ENCODE measurements at regions not wholly inside any gene's neighbourhood (a gene's known extent, or its start where the extent isn't known, plus 50 kb on each side); places are given as distances from the start of the nearest gene placed in this dataset.
A peak's percentile ranks its signal among the peaks of the same experiment; 100 is the strongest.

DNA sequence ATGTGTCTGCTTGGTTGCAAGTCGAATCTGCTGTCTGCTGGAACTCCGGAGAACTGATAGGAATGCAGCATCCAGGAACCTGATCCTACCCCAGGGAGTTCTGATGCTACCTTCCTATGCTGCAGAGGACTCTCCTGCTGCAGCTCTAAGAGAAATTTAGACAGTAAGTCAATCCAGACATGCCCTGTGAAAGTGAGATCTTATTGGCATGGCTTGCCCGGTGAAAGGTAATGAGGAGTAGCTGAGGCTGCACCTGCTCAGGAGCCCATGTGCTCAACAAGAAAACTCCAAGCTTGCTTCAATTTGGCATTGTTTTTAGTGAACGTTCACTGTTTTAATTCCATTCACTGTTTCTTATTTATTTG is 217.3 kb upstream of the SERP2 start:
- DNase-seq, result no peak

- DNase-seq, result no peak
These were observed 216.0 kb upstream of the SERP2 start for GRCh38 chr13:44157606-44158005.

- DNase-seq, result no peak
These were observed 215.5 kb upstream of the SERP2 start for GRCh38 chr13:44158098-44158521.

DNA sequence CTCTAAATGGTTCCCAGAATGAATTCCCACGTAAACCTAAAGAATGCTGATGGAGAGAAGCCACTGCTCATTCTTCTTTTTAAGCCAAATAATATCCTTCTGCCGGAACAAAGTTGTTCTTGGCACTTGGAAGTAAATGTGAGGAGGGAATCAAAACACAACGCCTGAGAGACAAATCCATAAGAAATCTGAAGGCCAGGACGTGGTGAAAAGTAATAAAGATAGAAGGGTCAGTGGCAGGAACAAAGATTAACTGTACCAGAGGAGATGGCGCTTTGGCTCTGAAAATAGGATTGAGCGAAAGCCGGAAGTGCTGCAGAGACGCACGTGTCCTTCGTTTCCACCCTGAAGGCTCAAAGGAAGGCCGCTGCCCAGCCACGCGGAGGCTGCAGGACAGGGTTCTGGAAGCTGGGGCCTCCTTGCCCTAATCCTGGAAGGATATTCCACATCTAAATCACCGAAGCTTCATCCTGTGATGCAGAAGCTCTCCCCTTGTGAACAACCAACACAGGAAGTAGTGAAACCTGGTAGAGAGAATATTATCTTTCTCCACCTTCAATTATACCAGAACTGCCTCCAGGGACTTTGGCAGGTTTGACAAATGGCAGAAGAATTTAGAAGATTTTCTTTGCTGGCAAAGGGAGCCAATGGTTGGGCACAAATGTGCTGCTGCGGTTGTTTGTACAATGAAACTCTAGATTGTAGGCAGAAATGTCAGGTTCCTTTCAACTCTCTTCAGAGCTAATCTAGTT is 214.6 kb upstream of the SERP2 start:
- DNase-seq, result no peak

DNA sequence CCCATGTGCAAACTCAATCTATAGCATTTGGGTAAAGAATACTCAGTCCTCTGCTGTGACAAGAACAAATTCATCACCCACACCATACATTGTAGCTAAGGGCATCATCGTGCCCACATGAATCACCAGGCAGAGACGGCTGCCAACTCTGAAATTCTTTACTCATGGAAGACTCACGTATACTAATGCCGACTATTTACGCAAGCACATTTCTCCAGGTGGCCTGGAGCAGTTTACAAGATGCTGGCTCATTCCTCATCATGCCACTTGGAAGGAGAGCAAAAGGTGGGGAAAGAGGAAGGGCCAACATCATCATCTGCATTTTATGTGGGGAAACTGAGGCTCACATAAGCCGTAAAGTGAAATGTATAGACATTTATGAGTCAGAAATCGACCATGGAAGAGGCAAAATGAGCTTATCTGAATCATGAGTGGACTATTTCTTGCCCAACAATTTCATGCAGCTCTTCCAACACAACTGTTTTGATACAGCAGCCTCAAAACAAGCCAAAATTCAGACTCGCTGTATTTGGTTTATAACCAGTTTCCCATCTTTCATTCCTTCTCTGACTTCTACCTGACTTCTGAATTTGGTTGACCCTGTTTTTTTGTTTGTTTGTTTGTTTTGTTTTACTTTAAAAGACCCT is 213.9 kb upstream of the SERP2 start:
- no peak for DNase-seq

DNA sequence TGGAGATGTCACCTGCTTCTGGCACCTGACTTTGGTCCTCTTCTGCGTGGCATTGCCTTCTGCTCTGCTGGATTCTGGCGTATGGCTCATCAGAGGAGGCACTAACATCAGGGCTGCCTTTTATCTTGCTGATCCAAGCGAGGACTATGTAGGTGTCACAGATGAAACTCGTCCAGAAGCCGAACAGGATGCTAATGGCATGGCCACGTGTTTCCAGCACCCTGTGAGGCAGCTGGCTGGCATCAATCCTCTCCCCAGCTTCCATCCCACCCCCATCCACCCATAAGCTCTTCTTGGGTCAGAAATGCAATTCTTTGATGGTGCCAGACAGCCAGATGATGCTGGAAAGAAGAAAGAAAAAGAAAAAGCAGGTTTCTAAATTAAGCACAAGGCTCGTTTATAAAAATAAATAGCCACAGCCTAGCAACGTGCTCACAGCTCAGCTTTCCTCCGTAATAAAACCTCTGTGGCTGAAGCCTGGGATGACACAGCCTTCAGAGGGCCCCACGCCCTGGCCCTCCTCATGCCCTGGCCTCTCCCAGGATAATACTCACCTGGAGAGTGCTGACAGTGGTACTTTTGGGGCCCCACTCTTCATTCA is 212.9 kb upstream of the SERP2 start:
- DNase-seq, result no peak

DNA sequence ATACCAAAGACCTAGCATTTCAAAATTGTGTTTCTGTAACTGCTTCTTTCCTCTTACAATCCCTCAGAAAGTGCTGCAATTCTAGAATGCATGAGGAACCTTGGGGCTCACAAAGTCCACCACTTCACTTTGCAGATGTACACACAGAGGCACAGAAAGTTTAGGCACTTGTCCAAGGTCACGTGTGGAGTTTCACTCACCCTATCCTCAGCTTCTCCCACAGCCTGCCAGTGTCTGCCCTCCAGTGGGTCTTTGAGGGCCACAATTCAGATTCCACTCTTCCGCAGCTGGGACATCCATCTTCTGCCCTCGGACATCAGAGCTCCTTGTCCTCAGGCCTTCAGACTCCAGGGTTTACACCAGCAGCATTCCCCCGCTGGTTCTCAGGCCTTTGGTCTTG is 210.5 kb upstream of the SERP2 start:
- no peak for DNase-seq

DNA sequence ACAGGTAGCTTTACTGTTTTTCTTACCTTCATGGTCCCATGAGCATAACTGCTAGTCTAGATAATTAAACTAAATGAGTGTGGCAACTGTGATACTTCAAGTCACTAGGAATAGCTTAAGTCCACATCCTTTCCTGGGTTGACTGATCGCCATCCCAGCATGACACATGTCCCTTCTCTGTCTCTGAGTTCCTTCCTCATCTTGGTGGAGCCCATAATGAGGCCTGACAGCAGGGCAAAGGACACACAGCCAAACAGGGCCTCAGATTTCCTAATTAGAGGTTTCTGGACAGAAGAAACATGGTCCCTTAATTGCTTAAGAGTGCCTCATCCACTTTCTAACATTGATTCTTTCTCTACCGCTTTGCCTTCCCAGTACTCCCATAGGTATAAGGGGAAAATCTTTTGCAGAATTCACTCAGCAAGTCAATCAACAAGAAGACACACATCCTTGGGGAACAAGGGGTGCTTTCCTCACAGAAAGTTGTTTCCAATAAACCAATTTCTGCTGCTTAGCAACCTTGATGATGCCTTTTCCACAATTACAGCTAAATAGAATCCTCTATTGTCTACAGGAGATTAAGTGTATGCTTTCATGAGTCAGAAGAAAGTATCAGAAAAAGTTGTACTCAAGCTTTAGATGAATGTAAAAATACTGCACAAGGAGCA is 208.3 kb upstream of the SERP2 start:
- peak; percentile 33 to 65 (median 60) for DNase-seq

- DNase-seq, result no peak
These were observed 207.6 kb upstream of the SERP2 start for GRCh38 chr13:44165889-44166496.

- no peak for DNase-seq
These were observed 204.4 kb upstream of the SERP2 start for GRCh38 chr13:44169018-44169911.

DNA sequence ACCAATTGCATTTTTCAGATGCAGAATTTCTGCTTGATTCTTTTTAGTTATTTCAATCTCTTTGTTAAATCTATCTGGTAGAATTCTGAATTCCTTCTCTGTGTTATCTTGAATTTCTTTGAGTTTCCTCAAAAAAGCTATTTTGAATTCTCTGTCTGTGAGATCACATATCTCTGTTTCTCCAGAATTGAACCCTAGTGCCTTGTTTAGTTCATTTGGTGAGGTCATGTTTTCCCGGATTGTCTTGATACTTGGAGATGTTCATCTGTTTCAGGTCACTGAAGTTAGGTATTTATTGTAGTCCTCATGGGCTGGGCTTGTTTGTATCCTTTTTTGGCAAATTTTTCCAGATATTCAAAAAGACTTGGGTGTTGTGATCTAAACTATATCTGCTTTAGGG is 202.9 kb upstream of the SERP2 start:
- no peak for DNase-seq

DNA sequence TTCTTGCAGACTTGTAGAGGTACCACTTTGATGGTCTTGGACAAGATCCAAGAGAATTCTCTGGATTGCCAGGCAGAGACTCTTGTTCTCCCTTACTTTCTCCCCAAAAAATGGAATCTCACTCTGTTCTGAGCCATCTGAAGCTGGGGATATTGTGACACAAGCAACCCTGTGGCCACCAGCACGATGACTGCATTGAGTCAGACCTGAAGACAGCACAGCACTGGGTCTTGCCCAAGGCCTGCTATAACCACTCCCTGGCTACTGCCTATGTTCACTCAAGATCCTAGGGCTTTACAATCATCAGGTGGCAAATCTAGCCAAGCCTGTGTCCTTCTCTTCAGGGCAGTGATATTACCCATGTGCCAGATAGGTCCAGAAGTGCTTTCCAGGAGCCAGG is 202.5 kb upstream of the SERP2 start:
- DNase-seq, result peak; percentile 17 to 57 (median 42)

DNA sequence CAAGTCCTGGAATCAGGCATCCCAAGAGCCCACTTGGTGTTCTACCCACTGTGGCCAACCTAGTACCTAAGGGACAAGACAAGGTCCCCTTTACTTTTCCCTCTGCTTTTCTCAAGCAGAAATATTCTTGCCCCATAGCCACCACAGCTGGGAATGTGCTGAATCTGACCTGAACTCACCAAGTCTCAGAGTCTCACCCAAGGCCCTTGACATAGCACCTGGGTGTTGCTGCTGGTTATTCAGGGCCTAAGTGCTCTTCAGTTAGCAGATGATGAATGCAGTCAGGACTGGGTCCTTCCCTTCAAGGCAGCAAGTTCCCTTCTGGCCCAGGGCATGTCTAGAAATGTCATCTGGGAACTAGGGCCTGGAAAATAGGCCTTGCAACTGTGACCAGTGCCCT is 201.8 kb upstream of the SERP2 start:
- no peak for DNase-seq

DNA sequence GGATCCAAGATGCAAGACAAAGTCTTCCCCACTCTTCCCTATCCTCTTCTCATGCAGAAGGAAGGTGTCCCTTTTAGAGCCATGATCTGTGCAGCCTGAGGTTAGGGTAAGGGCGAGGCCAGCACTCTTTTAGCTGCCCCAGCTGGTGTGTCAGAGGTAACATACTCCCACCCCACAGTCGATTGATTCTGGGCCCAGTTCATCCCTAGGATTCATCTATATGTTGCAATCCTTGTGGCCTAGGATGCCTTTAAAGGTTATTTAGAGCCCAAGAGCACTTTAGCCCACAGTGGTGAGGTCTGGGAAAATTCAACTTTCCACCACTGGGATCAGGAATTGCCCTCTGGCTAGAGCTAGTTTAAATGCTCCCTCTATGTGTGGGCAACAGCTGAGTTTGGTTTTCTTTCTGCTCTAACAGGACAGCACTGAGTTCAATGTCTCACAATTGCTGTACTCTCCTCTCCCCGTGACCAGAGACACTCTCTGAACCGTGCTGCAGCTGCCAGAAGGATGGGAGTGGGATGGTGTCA is 201.3 kb upstream of the SERP2 start:
- no peak for DNase-seq

DNA sequence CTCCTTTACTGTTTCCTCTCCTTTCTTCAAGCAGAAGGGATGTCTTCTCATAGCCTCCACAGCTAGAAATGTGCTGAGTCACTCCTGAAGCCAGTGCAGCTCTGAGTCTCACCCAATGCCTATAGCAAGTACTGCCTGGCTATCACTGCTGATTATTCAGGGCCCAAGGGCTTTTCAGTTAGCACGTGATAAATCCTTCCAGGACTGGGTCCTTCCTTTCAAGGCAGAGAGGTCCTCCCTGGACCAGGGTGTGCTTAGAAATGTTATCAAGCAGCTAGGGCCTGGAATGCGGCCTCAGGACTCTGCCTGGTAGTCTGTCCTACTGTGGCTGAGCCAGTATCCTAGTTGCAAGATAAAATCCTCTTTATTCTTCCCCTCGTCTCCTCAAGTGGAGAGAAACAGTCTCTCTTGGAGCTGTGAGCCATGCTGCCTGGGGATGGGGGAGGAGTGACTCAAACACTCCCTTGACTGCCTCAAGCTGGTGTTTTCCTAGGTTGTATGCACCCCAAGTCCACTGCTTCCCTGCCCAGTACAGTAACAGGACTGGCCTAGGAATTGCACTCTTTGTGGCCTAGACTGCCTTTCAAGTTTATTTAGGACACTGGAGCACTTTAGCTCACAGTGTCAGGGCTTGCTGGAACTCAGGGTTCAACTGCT is 198.7 kb upstream of the SERP2 start:
- DNase-seq, result peak in 3 of 4 experiments; percentile 22 to 49 (median 40)

DNA sequence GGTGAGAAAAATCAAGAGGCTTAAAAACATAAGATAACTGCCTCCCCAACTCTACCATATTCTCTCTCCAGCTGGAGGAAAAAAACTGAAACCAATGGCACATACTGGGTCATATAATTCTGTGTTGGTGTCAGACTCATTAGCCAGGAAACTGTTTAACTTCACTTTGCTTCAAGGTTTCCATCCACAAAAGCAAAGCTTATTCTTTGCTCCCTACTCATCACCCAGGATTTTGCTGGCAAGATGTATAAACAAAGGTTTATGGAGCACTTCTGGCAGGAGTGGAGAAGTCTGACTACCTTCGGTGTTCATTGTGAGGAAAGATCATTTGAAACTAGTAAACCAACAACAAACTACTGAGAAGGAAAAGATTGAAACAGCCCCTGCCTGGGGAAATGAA is 197.5 kb upstream of the SERP2 start:
- no peak for DNase-seq

DNA sequence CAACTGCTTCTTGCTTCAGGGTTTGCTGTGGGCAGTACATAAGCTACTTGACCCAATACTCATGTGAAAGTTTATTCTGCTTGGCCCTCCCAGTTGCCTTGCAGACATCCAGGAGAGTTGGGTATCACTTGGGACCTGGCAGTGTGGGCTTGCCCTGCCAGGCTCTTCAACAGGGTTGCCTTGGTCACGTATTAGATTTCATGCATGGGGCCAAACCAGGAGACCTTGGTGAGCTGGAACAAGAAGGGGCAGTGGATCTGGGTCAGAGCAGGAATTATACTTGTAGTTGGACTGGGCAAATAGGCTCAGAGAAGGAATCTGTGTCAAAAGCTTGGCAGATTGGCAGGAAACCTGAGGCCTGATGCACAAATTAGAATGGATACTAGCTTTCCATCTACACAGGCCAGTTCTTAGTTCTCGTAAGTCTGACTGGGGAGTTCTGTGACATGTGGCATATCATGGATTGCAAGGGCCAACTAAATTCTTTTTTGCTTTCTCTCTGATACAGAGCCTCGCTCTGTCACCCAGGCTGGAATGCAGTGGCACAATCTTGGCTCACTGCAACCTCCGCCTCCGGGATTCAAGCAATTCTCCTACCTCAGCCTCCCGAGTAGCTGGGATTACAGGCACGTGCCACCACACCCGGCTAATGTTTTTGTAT is 192.6 kb upstream of the SERP2 start:
- no peak for DNase-seq

- no peak for DNase-seq
These were observed 191.7 kb upstream of the SERP2 start for GRCh38 chr13:44181931-44182330.

DNA sequence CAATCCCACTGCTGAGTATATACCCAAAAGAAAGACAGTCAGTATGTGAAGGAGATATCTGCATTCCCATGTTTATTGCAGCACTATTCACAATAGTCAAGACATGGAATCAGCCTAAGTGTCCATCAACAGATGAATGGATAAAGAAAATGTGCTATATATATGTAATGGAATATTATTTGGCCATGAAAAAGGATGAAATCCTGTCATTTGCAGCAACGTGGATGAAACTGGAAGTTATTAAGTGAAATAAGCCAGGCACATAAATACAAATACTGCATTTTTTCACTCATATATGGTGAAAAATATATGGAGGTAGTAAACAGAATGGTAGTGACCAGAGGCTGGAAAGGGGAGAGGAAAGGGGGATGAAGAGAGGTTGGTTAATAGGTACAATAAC is 188.9 kb upstream of the SERP2 start:
- DNase-seq, result no peak

DNA sequence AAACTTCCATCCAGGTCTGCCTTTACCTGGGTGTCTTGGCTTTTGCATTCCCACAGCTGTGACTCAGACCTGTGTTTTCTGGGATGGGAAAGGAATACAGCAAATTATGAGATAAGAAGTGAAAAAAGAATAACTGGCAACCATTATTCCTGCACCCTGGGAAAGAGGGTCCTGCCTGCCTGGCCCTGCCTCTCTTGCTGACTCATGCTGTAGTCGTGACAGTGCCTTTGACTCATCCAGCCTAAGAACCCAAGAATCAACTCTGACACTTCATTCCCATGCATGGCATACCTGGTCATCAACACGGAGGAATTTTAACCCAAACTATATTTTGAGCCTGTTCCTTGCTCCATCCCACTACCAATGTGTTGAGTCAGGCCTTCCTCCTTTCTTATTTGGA is 185.4 kb upstream of the SERP2 start:
- no peak for DNase-seq

GRCh38 chr13:44189085-44189484 is 184.5 kb upstream of the SERP2 start:
- DNase-seq, result no peak
